A204.1 (cell line): ENCODE measurements at regions not wholly inside any gene's neighbourhood (a gene's known extent, or its start where the extent isn't known, plus 50 kb on each side); places are given as distances from the start of the nearest gene placed in this dataset.
"Not testable (repeated sequence)": the region's sequence is repeated elsewhere in the genome, so short reads cannot be mapped to it uniquely, and the experiment has no call there.

Experiments
- FAIRE-seq: peaks from 2 replicates; lab custom pipeline; 2012; peaks lifted over from hg19 to GRCh38; lab: Jason Lieb, UNC

GRCh38 chr5:118185018-118185417, 803.3 kb downstream of the DTWD2 start:
- FAIRE-seq, result no peak

GRCh38 chr5:118176146-118176545, 812.2 kb downstream of the DTWD2 start:
- no peak for FAIRE-seq

DNA sequence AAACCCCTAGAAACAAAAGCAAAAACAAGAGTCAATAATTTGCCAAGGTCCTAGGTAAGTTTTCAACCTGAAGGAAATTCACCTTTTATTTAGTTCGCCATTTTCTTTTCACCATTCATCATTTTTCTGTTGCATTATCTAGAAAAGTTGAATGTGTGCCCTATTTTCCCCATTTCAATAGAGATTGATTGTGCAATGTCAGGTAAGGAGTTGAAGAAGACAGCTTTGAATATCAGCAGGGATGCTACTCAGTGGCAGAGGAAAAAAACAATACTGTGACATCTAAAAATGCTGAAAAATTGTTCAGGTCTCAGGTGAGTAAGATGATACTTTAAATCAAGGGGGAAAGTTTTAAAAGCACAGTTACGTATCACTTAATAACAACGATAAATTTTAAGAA, 813.7 kb downstream of the DTWD2 start:
- FAIRE-seq, result no peak

GRCh38 chr5:118173340-118173739, 815.0 kb downstream of the DTWD2 start:
- FAIRE-seq, result no peak

DNA sequence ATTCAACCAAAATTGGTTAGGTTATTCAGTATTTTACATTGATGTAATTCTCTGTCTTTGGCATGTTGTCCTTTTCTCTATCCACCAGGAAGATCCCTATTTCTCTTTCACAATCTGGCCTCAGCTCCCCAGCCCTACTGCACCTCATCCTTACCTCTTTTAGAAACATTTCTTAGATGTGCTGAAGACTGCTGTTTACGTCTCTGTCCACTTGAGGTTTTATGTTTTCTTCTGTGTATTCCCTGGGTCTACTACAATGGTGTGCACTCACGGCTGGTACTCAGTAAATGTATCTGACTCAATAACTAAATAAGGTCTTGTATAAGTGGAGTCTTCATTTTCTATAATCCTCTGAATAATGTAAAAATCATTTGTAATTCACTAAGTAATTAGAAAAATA, 822.7 kb downstream of the DTWD2 start:
- FAIRE-seq, result no peak

- FAIRE-seq, result no peak
These were observed 832.2 kb downstream of the DTWD2 start for GRCh38 chr5:118156181-118156580.

DNA sequence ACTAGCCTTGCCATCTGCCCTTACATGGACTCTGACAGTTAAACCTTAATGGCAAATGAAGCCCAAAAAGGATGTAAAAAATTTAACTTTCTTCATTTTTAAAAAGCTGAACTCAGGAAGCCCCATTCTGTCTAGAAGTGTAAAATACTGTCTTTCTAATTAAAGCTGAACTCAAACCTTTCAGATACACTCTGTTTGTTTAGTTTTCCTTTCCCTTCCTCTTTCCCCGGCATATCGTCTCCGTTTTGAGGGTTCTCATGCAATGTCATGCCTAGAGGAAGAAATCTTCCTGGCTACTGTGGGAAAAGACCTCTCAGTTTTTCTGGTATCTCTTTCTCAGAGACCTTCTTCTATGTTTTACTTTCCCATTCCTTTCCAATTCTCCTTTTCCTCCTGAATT, 841.5 kb downstream of the DTWD2 start:
- FAIRE-seq, result no peak

DNA sequence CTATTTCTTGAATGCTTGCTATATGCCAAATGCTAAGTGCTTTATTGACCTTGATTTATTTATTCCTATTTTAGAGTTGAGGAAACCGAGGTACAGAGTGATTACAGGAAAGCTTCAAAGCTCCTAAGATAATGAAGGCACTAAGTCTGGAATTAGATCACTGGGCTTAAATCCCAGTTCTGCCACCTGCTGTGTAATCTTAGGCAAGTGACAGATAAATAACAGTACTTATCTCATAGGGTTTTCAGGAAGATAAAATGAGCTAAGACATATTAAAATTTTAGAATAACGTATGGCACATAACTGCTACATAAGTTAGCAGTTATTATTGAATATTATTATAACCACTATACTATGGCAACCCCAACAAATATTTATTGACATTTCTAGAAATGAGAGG, 843.8 kb downstream of the DTWD2 start:
- FAIRE-seq, result no peak

DNA sequence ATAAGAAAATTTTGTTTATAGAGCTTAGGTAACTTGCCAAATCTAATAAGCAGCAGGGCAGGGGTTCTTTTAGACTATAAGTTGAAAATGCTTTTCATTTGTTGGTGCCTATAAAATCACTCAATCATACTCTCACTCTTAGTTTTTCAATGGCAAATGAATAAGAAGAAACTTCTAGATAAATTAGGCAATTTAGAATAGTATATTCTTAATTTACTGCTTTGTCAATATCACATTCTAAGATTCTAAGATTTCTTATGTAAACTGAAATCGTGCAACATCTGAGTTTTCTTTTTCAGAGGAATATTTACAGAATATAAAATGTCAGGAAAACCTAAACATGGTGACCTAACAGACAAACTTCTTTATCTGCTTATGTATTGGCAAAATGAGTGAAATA, 849.0 kb downstream of the DTWD2 start:
- no peak for FAIRE-seq

- FAIRE-seq, result no peak
These were observed 862.2 kb downstream of the DTWD2 start for GRCh38 chr5:118126159-118126558.

DNA sequence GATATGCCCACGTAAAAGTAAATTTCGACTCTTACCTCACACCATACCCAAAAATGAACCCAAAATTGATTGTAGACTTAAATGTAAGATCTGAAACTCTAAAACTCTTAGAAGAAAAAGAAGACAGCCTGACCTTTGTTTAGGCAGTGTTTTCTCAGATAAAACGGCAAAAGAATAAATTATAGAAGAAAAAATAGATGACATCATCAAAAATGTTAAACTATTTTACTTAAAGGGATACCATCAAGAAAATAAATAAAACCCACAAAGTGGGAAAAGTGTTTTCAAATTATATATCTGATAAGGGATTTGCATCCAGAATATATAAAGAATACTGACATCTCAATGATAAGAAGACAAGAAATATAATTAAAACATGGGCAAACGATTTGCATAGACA, 862.7 kb downstream of the DTWD2 start:
- FAIRE-seq, result no peak

GRCh38 chr5:118121258-118121657, 867.1 kb downstream of the DTWD2 start:
- FAIRE-seq, result no peak

GRCh38 chr5:118115791-118116190, 872.6 kb downstream of the DTWD2 start:
- FAIRE-seq, result no peak

DNA sequence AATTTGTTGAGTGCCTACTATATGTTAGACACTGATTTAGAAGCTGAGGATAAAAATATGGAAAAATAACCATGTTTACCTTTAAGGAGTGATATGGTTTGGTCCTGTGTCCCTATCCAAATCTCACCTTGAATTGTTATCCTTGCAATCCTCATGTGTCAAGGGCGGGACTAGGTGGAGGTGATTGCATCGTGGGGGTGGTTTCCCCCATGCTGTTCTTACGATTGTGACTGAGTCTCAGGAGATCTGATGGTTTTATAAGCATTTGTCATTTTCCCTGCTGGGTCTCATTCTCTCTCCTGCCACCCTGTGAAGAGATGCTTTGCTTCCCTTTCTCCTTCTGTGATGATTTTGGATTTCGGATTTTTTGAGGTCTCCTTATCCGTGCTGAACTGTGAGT, 876.4 kb downstream of the DTWD2 start:
- FAIRE-seq, result no peak

- FAIRE-seq, result not testable (repeated sequence)
These were observed 881.1 kb downstream of the DTWD2 start for GRCh38 chr5:118107246-118107645.

DNA sequence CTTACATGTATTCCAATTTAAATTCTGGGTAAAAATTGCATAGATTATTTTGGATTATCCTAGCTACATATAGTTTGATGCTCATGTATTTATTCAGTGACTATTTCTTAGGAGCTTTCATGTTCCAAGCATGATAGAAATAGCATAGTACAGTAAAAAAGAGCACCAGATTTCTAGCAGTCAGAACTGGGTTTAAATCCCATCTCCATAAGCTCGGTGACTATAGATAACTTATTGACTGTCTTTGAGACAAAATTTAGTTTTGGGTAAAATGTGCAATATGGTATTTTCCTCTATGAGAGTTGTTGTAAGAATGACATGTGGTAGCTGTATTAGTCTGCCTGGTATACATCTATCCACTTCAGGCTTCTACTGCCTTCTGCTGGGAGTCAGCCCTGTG, 889.6 kb downstream of the DTWD2 start:
- no peak for FAIRE-seq

DNA sequence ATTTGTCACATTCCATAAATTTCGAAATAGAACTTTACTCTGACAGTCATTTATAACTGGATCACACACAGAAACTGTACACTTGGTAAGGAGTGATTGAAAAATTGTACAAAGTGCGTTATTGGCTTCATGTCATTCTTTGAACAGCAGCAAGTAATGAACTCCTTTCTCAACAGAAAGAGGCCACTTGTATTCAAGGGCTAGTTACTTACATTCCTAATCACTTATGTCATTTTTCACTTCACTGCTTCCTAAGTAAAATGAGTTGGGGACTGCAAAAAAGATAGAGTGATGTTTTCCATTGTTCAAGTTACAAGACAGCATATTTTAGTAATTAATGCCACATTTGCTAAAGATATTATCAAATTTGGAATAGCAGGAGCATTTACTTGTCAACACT, 893.2 kb downstream of the DTWD2 start:
- no peak for FAIRE-seq

DNA sequence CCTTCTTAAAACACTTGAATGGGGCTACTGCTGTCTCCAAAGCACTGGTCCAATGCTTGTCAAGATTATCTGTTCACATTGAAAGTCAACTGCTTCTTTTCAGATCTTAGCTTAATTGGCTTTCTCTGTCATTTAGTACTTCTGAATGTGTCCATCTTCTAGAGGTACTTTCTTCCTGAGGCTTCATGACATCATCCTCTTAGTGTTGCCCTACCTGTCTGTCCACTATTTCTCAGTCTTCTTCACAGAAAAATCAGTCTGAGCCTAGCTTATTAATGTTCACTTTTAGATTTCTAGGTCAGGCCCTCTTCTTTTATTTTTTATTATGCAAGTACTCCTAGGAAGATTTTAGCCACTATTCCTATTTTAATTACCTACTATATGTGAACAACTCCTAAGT, 899.9 kb downstream of the DTWD2 start:
- FAIRE-seq, result no peak

DNA sequence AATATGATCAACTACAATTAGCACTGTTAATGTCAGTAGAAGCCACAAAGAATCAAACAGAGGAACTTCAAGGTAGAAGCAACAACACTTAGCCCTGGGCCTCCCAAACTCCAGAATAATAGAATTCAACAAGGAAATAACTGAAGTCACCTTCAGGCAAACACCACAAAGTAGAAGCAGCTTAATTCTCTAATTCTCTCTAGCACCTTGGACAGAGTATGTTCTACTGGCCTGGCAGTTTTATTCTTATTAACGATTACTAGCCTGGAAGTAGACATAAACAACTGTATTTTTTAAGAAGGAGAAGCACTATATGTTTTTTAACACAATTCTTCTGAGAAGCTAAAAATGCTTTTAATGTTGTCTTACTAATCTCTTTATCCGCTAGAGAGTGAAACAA, 911.9 kb downstream of the DTWD2 start:
- FAIRE-seq, result no peak

DNA sequence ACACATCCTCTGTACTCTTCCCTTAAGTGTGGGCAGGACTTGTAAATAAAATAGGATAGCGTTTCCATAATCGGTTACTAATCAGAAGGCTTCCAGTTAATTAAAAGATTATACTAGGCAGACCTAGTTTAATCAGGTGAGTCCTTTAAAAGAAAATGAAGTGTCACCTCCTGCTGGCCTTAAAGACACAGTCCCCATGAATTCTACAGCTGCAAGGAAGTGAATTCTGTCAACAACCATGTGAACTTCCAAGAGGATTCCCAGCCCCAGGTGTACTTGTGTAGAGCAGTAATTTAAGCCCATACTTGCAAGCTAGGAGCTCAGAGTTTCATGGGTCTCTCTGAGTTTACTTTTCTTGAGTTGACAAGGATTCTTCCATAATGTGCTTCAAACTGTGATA, 918.3 kb downstream of the DTWD2 start:
- FAIRE-seq, result no peak

DNA sequence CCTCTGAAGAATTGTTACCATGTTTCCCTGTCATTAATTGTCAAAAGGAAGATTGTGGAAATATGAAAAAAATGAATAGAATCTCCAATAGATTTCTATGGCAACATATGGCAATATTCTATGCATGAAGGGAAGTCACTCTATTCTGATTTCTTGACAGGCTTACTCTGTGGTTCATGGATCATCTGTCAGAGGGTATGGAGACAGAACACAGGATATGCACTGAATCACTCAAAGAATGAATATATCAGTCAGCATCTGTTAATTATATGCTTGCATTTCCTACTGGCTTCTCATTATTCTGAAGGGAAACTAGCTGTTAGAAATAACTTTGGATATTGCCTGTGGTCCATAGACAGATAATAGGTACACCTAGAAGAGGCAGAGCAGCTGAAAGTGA, 918.9 kb downstream of the DTWD2 start:
- FAIRE-seq, result no peak

DNA sequence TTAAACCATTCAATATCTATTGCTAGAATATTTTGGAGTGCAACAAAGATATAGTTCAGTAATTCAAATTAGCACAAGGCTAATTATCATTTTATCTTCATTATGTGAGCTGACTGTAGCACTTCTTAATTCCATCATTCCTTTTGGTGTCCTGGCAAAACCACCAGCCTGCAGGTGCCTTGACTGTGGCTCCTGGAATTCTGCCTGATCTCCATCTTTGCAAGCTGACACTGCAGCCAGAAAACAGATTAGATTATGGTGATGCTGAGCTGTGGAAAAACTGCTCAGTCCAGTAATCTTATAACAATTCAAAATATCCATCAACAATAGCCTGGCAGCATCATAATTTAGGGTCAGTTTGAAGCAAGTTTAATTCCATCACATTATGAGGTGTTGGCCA, 919.5 kb downstream of the DTWD2 start:
- no peak for FAIRE-seq

DNA sequence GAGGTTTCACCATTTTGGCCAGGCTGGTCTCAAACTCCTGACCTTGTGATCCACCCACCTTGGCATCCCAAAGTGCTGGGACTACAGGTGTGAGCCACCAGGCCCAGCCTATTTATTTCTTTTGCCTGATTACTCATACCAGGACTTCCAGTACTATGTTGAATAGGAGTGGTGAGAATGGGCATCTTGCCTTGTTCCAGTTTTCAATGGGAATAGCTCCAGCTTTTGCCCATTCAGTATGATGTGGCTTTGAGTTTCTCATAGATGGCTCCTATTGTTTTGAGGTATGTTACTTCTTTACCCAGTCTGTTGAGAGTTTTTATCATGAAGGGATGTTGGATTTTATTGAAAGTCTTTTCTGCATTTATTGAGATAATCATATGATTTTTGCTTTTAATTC, 924.5 kb downstream of the DTWD2 start:
- FAIRE-seq, result not testable (repeated sequence)

DNA sequence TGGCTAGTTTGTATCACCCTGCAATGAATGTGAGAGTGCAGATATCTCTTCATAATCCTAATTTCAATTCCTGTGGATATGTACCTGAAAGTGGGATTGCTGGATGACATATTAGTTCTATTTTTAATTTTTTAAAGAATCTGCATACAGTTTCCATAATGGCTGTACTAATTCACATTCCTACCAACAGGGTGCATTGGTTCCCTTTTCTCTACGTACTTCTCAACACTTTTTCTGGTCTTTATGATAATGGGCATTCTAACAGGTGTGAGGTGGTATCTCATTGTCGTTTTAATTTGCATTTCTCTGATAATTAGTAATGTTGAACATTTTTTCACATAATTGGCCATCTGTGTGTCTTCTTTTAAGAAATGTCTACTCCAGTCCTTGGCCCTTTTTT, 927.5 kb downstream of the DTWD2 start:
- no peak for FAIRE-seq

GRCh38 chr5:118052503-118052902, 935.8 kb downstream of the DTWD2 start:
- FAIRE-seq, result no peak

- FAIRE-seq, result no peak
These were observed 944.2 kb downstream of the DTWD2 start for GRCh38 chr5:118044169-118044568.
